PFSK-1 (cell line): ENCODE measurements at regions not wholly inside any gene's neighbourhood (a gene's known extent, or its start where the extent isn't known, plus 50 kb on each side); places are given as distances from the start of the nearest gene placed in this dataset.

ENCODE experiments used
- FOXP2 ChIP-seq: optimal IDR thresholded peaks from 2 replicates; pipeline ENCODE3; 2011; ENCODE audit warnings: borderline replicate concordance, control low read depth, inconsistent platforms; ENCODE audit not compliant: insufficient read depth; ENCODE audit errors: extremely low read length, extremely low read depth
- TF ChIP-seq, protein P1 (sequence below), 2 experiments: IDR thresholded peaks; 2 replicates each; pipeline versions ENCODE4 v1.6.1 to v1.8.0; 2011 to 2012; ENCODE audit warnings: low read depth in 2 of 2, low read length in 2 of 2, control low read depth in 1 of 2, inconsistent platforms in 1 of 2, mild to moderate bottlenecking in 1 of 2, moderate library complexity in 1 of 2; ENCODE audit not compliant: insufficient read depth in 1 of 2

GRCh38 chr12:29971446-29971845, 187.7 kb upstream of the TMTC1 start:
- no peak for TF ChIP-seq FOXP2
- TF ChIP-seq, protein P1, sequence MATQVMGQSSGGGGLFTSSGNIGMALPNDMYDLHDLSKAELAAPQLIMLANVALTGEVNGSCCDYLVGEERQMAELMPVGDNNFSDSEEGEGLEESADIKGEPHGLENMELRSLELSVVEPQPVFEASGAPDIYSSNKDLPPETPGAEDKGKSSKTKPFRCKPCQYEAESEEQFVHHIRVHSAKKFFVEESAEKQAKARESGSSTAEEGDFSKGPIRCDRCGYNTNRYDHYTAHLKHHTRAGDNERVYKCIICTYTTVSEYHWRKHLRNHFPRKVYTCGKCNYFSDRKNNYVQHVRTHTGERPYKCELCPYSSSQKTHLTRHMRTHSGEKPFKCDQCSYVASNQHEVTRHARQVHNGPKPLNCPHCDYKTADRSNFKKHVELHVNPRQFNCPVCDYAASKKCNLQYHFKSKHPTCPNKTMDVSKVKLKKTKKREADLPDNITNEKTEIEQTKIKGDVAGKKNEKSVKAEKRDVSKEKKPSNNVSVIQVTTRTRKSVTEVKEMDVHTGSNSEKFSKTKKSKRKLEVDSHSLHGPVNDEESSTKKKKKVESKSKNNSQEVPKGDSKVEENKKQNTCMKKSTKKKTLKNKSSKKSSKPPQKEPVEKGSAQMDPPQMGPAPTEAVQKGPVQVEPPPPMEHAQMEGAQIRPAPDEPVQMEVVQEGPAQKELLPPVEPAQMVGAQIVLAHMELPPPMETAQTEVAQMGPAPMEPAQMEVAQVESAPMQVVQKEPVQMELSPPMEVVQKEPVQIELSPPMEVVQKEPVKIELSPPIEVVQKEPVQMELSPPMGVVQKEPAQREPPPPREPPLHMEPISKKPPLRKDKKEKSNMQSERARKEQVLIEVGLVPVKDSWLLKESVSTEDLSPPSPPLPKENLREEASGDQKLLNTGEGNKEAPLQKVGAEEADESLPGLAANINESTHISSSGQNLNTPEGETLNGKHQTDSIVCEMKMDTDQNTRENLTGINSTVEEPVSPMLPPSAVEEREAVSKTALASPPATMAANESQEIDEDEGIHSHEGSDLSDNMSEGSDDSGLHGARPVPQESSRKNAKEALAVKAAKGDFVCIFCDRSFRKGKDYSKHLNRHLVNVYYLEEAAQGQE (IDR thresholded peaks at IDR 0.05; ENCODE audit: insufficient read depth in 1 of 2, low read depth in 2 of 2, low read length in 2 of 2), result no peak
